ENCODE measurements at regions not wholly inside any gene's neighbourhood (a gene's known extent, or its start where the extent isn't known, plus 50 kb on each side); places are given as distances from the start of the nearest gene placed in this dataset.
"Not testable (repeated sequence)": the region's sequence is repeated elsewhere in the genome, so short reads cannot be mapped to it uniquely, and the experiment has no call there.

DNA sequence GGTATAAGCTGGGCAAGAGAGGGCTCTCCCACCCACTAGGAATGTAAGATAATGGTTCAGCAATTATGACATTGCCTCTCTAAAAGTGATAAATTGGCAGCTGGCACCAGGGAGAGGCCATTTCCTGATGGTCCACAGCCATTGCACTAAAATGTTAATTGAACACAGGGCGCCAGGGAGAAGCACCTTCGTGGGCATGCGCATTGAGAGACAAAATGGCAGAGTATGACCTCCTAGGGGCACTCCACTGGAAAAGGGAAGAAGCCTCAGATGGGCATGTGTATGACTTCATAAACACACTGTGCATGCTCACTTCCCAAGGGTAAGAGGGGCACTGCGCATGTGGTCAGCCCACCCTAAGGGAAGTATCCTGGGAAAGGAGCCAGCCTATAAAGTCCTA lies 419.2 kb downstream of the AGTPBP1 start:
- DNase-seq: no peak

DNA sequence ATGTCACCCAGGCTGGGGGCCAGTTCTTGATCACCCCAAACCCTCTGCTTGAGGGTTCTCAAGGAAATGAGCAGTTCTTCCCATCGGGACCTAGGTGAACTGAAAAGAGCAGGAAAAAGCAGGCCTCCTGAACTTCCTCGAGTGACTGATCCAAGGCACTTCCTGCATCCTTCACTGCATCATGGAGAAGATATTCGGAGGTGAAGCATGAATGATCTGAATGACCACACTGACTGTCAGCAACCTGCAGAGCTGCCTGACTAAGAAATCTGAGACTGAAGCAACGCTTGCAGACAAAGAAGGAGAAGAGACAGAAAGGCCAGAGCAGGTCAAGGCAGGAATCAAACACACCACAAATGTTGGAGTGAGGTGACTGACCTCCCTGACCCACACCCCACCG lies 420.2 kb downstream of the AGTPBP1 start:
- DNase-seq: no peak

GRCh38 chr9:85319936-85320656 lies 421.7 kb downstream of the AGTPBP1 start:
- no peak for DNase-seq

GRCh38 chr9:85315535-85315934 lies 426.2 kb downstream of the AGTPBP1 start:
- DNase-seq: not testable (repeated sequence)

- no peak for DNase-seq
These were observed 431.2 kb downstream of the AGTPBP1 start for GRCh38 chr9:85310573-85310972.

- DNase-seq: no peak
These were observed 438.0 kb downstream of the AGTPBP1 start for GRCh38 chr9:85303757-85304134.

GRCh38 chr9:85302938-85303756 lies 438.6 kb downstream of the AGTPBP1 start:
- no peak for DNase-seq

- no peak for DNase-seq
These were observed 443.3 kb downstream of the AGTPBP1 start for GRCh38 chr9:85298499-85298898.

DNA sequence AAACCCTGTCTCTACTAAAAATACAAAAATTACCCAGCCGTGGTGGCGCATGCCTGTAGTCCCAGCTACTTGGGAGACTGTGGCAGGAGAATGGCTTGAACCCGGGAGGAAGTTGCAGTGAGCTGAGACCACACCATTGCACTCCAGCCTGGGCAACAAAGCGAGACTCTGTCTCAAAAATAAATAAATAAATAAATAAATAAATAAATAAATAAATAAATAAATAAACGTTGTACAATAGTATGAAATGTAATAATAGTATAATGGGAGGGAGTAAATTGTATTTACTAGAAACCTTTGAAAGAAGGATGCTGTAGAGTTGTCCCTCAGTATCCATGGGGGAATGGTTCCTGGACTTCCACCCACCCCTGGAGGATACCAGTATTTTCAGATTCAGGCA lies 446.5 kb downstream of the AGTPBP1 start:
- not testable (repeated sequence) for DNase-seq

GRCh38 chr9:85292261-85292660 lies 449.5 kb downstream of the AGTPBP1 start:
- no peak for DNase-seq

- no peak for DNase-seq
These were observed 450.5 kb downstream of the AGTPBP1 start for GRCh38 chr9:85291266-85291665.

GRCh38 chr9:85290019-85290418 lies 451.7 kb downstream of the AGTPBP1 start:
- no peak for DNase-seq

DNA sequence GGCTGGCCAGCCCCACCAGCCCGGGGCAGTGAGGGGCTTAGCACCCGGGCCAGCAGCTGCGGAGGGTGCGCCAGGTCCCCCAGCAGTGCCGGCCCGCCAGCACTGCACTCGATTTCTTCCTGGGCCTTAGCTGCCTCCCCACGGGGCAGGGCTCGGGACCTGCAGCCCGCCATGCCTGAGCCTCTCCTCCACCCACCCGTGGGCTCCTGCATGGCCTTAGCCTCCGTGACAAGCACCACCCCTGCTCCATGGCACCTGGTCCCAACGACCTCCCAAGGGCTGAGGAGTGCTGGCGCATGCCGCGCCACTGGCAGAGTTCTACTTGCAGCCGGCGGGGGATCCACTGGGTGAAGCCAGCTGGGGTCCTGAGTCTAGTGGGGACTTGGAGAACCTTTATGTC lies 452.6 kb downstream of the AGTPBP1 start:
- DNase-seq: no peak

GRCh38 chr9:85283421-85283820 lies 458.3 kb downstream of the AGTPBP1 start:
- DNase-seq: no peak

DNA sequence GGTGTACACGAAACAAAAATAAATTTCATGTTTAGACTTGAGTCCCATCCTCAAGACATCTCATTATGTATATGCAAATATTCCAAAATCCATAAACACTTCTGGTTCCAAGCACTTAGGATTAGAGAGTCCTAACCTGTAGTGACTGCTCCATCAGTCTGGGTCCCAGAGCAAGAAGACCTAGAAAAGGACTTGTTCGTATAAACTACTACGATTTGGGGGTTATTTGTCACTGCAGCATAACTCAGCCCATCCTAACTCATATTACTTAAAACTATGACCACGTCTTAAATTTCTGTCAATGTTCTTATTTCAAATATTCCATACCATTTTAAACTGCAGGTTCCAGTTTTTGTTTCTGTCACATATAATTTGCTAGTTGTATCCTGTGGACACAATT lies 463.0 kb downstream of the AGTPBP1 start:
- no peak for DNase-seq

DNA sequence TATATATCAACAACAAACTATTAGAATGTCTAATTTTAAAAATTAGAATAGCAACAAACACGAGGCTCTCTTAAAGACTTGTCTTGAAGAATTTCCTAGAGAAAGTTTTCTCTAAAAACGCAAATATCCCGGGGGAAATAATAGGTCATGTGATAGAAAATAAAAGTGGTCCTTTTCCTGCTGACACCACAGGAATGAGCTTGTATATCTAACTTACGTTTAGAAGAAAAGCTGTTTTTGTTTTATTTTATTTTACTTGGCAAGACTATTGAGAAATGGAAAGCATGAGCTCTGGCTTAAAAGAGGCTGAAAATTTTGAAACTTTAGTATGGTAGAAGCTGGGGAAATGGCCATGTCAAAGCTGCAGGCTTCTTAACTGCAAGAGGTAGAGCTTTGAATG lies 465.0 kb downstream of the AGTPBP1 start:
- DNase-seq: no peak

- no peak for DNase-seq
These were observed 471.9 kb downstream of the AGTPBP1 start for GRCh38 chr9:85269811-85270210.

DNA sequence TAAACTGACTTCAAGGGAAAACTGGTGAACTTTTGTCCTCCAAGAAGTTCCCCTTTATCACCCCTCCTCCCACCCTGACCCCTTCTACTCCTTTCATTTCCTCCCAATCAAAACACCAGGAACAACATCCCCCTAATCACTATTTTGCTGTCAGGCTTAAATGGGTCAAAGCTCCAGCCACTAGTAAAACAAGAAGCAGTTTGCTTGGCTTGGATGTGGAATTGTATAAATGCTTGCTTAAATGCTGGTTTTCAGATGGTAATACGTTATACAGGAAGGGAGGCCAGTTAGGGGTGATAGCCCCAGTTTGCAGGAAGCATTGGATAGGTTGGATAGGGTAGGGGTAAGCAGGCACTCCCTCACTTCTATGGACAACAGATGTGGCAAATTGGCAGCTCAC lies 473.6 kb downstream of the AGTPBP1 start:
- DNase-seq: no peak

DNA sequence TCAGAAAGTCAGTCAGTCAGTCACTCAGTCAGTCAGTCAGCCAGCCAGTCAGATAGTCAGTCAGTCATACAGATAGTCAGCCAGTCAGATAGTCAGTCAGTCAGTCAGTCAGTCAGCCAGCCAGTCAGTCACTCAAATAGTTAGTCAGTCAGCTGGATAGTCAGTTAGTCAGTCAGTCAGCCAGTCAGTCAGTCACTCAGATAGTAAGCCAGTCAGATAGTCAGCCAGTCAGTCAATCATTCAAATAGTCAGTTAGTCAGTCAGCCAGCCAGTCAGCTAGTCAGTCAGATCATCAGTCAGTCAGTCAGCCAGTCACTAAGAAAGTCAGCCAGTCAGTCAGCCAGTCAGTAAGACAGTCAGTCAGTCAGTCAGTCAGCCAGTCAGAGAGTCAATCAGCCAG lies 477.1 kb downstream of the AGTPBP1 start:
- no peak for DNase-seq

- no peak for DNase-seq
These were observed 478.5 kb downstream of the AGTPBP1 start for GRCh38 chr9:85263288-85263687.

DNA sequence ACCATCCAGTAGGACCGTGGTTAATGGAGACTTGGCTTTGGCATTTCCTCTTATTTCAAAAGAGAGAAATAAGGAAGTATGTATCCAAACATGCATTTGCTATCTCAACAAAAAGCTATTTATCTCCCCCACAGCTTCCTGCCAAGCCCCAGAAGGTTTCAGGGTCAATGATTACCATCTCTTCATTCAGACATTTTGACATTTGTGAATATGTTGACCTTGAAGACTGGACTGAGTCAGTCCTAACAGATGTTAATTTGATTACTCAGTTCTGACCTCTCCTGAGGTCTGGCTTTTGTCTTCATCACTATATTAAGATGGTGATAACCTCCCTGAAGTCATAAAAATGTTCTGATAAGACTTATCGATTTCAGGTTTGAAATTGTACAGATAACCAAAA lies 479.4 kb downstream of the AGTPBP1 start:
- DNase-seq: no peak

GRCh38 chr9:85260275-85260845 lies 481.4 kb downstream of the AGTPBP1 start:
- DNase-seq: no peak

DNA sequence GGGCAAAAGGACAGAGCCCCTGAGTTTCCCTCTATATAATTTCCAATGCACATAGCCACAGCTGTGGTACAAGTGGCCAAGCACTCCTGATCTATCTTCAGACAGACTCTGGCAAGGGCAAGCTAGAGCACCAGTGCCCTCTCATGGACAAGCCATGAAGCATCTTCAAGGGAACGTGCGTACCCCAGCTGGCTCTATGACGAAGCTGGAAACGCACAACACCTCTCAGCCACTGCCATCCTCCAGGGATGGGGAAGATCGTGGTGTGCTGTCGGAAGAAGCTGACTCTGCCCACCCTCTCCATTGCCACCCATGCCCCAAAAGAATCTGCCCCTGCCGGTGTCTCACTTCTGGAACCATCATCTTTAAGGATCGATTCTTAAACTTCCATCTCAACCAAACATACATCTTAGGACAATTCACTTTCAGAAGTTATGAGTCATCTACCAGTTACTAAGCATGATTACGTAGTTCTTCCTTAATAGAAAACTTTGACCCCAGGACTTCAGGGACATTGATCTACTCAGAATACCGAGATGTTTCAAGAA lies 482.9 kb downstream of the AGTPBP1 start:
- DNase-seq: peak; percentile 2 to 8

- DNase-seq: no peak
These were observed 483.5 kb downstream of the AGTPBP1 start for GRCh38 chr9:85258236-85258635.

Data from inflammatory macrophage (primary cell).